Spinal cord (tissue), 9 donors: ENCODE measurements at regions not wholly inside any gene's neighbourhood (a gene's known extent, or its start where the extent isn't known, plus 50 kb on each side); places are given as distances from the start of the nearest gene placed in this dataset.

ENCODE experiments used
- DNase-seq, 6 donors: peaks; one replicate each; pipeline versions ENCODE4 v3.0.0 to v3.0.0-alpha.2; 2013 to 2015; ENCODE audit warnings: low spot score in 6 of 6, low read depth in 4 of 6
- H3K27ac ChIP-seq: one replicate; pipeline ENCODE4 v1.5.1; 2013; ENCODE audit warnings: low read depth, low read length, control low read depth
- H3K27me3 ChIP-seq: one replicate; pipeline ENCODE4 v1.6.1; 2013; ENCODE audit warnings: low read length; ENCODE audit not compliant: control insufficient read depth, insufficient read depth
- H3K36me3 ChIP-seq: one replicate; pipeline ENCODE4 v1.6.1; 2013; ENCODE audit warnings: low read length; ENCODE audit not compliant: control insufficient read depth, insufficient read depth
- H3K4me1 ChIP-seq: one replicate; pipeline ENCODE4 v1.6.1; 2013; ENCODE audit warnings: low read length; ENCODE audit not compliant: control insufficient read depth, insufficient read depth
- H3K4me3 ChIP-seq: one replicate; pipeline ENCODE4 v1.5.1; 2013; ENCODE audit warnings: low read depth, low read length, control low read depth
- H3K9me3 ChIP-seq: one replicate; pipeline ENCODE4 v1.6.1; 2013; ENCODE audit warnings: low read length; ENCODE audit not compliant: control insufficient read depth, insufficient read depth
- WGBS: methylation state at CpG from one replicate; pipeline ENCODE4 v1.1.5; 2013; ENCODE audit warnings: missing lambda C conversion rate; ENCODE audit not compliant: insufficient coverage; 5-methylcytosine and 5-hydroxymethylcytosine counted together
- donor health status: healthy.

GRCh38 chr19:30788105-30788765 lies 416.1 kb downstream of the ZNF536 start:
- WGBS: 94% methylated on average over 5 of the region's 5 CpGs
- no peaks in the 10 kb centered on the region for H3K36me3 ChIP-seq
- DNase-seq: no peak
- H3K4me3 ChIP-seq: no peak overlapping the region
- peaks cover 4% of the 10 kb centered on the region for H3K4me1 ChIP-seq
- no peak overlapping the region for H3K27ac ChIP-seq
- H3K9me3 ChIP-seq: no peaks in the 10 kb centered on the region
- no peaks in the 10 kb centered on the region for H3K27me3 ChIP-seq

GRCh38 chr19:30785458-30786137 lies 413.4 kb downstream of the ZNF536 start:
- H3K4me3 ChIP-seq: no peak overlapping the region
- no peak overlapping the region for H3K27ac ChIP-seq
- no peaks in the 10 kb centered on the region for H3K27me3 ChIP-seq
- no peaks in the 10 kb centered on the region for H3K4me1 ChIP-seq
- H3K9me3 ChIP-seq: no peaks in the 10 kb centered on the region
- H3K36me3 ChIP-seq: no peaks in the 10 kb centered on the region
- peak in 1 of 6 donors; percentile 21 for DNase-seq
- WGBS: 85% methylated on average over 3 of the region's 5 CpGs

- Histone ChIP-seq H3K4me1 (no peaks in the 10 kb centered on the region), H3K27ac (no peak overlapping the region), H3K4me3 (no peak overlapping the region), H3K36me3 (no peaks in the 10 kb centered on the region), H3K9me3 (no peaks in the 10 kb centered on the region), H3K27me3 (no peaks in the 10 kb centered on the region)
- DNase-seq: peak in 1 of 6 donors; percentile 32
- WGBS: 71% methylated on average over 9 of the region's 12 CpGs
These were observed 412.8 kb downstream of the ZNF536 start for GRCh38 chr19:30784850-30785457.

GRCh38 chr19:30783936-30784335 lies 411.8 kb downstream of the ZNF536 start:
- Histone ChIP-seq H3K4me1 (no peaks in the 10 kb centered on the region), H3K27ac (no peak overlapping the region), H3K36me3 (no peaks in the 10 kb centered on the region), H3K9me3 (no peaks in the 10 kb centered on the region), H3K4me3 (no peak overlapping the region), H3K27me3 (no peaks in the 10 kb centered on the region)
- DNase-seq: no peak
- WGBS: 74% methylated on average over 5 of the region's 9 CpGs

- DNase-seq: no peak
- Histone ChIP-seq H3K27ac (no peak overlapping the region), H3K27me3 (no peaks in the 10 kb centered on the region), H3K4me3 (no peak overlapping the region), H3K4me1 (no peaks in the 10 kb centered on the region), H3K36me3 (no peaks in the 10 kb centered on the region), H3K9me3 (no peaks in the 10 kb centered on the region)
- WGBS: 94% methylated on average over 3 of the region's 3 CpGs
These were observed 411.0 kb downstream of the ZNF536 start for GRCh38 chr19:30783212-30783611.

GRCh38 chr19:30781519-30781918 lies 409.3 kb downstream of the ZNF536 start:
- WGBS: 82% methylated on average over 8 of the region's 10 CpGs
- Histone ChIP-seq H3K27me3 (no peaks in the 10 kb centered on the region), H3K4me3 (no peak overlapping the region), H3K36me3 (no peaks in the 10 kb centered on the region), H3K27ac (no peak overlapping the region), H3K9me3 (no peaks in the 10 kb centered on the region), H3K4me1 (no peaks in the 10 kb centered on the region)
- no peak for DNase-seq

- Histone ChIP-seq H3K36me3 (no peaks in the 10 kb centered on the region), H3K4me3 (no peak overlapping the region), H3K4me1 (no peaks in the 10 kb centered on the region), H3K9me3 (no peaks in the 10 kb centered on the region), H3K27ac (no peak overlapping the region), H3K27me3 (no peaks in the 10 kb centered on the region)
- no peak for DNase-seq
- whole genome bisulfite sequencing: 82% methylated on average over 1 of the region's 2 CpGs
These were observed 408.9 kb downstream of the ZNF536 start for GRCh38 chr19:30781047-30781446.

GRCh38 chr19:30780456-30780855 lies 408.3 kb downstream of the ZNF536 start:
- H3K27ac ChIP-seq: no peak overlapping the region
- H3K4me3 ChIP-seq: no peak overlapping the region
- 100% methylated on average over 2 of the region's 2 CpGs for WGBS
- no peak for DNase-seq
- no peaks in the 10 kb centered on the region for H3K4me1 ChIP-seq
- no peaks in the 10 kb centered on the region for H3K36me3 ChIP-seq
- H3K9me3 ChIP-seq: no peaks in the 10 kb centered on the region
- no peaks in the 10 kb centered on the region for H3K27me3 ChIP-seq

- no peak for DNase-seq
- no peaks in the 10 kb centered on the region for H3K27me3 ChIP-seq
- 78% methylated on average over 2 of the region's 6 CpGs for WGBS
- no peaks in the 10 kb centered on the region for H3K36me3 ChIP-seq
- no peaks in the 10 kb centered on the region for H3K9me3 ChIP-seq
- H3K4me1 ChIP-seq: no peaks in the 10 kb centered on the region
- H3K4me3 ChIP-seq: no peak overlapping the region
- no peak overlapping the region for H3K27ac ChIP-seq
These were observed 407.8 kb downstream of the ZNF536 start for GRCh38 chr19:30780032-30780431.
